WTC11 (cell line): ENCODE measurements at regions not wholly inside any gene's neighbourhood (a gene's known extent, or its start where the extent isn't known, plus 50 kb on each side); places are given as distances from the start of the nearest gene placed in this dataset.
A peak's percentile ranks its signal among the peaks of the same experiment; 100 is the strongest.
"Not testable (repeated sequence)": the region's sequence is repeated elsewhere in the genome, so short reads cannot be mapped to it uniquely, and the experiment has no call there.

Source experiments
- ATAC-seq: fragments of 200-7000 bp; cut with Tn5 transposase; 2 replicates; pipeline ENCODE4 v1.10.0; 2021; ENCODE audit warnings: mild to moderate bottlenecking, moderate library complexity
- CTCF ChIA-PET: fragments of 300-600 bp; sonication (Branson Sonifier 250); formaldehyde crosslinking; loops from one replicate; lab custom pipeline; 2021; ENCODE audit warnings: antibody characterized with exemption; lab: Charles Lee
- POLR2A ChIA-PET: fragments of 350-600 bp; sonication (Branson Sonifier 250); formaldehyde crosslinking; loops from one replicate; lab custom pipeline; 2021; ENCODE audit warnings: antibody characterized with exemption; lab: Charles Lee
- DNase-seq: peaks from one replicate; pipeline ENCODE4 v3.0.0; 2021; ENCODE audit warnings: low spot score
- H3K27ac Mint-ChIP-seq: 2 replicates; pipeline ENCODE4 v1.8.0; 2021; ENCODE audit warnings: mixed read lengths
- H3K27me3 Mint-ChIP-seq: 2 replicates; pipeline ENCODE4 v1.8.0; 2021; ENCODE audit warnings: low read depth, mild to moderate bottlenecking, moderate library complexity, mixed read lengths
- H3K36me3 Mint-ChIP-seq: 2 replicates; pipeline ENCODE4 v1.8.0; 2021; ENCODE audit warnings: mixed read lengths
- H3K4me1 Mint-ChIP-seq: 2 replicates; pipeline ENCODE4 v1.8.0; 2022; ENCODE audit warnings: mixed read lengths
- H3K4me3 Mint-ChIP-seq: 2 replicates; pipeline ENCODE4 v1.8.0; 2021; ENCODE audit warnings: mild to moderate bottlenecking, moderate library complexity, mixed read lengths
- H3K9me3 Mint-ChIP-seq: 2 replicates; pipeline ENCODE4 v1.8.0; 2021; ENCODE audit warnings: mixed read lengths
- CREM ChIP-seq: sonication (generic); formaldehyde crosslinking; IDR thresholded peaks from 2 replicates; pipeline ENCODE4 v1.8.1; 2022; ENCODE audit warnings: mild to moderate bottlenecking, missing genetic modification reagents, moderate library complexity
- E2F5 ChIP-seq: sonication (generic); formaldehyde crosslinking; IDR thresholded peaks from 2 replicates; pipeline ENCODE4 v1.8.1; 2022; ENCODE audit warnings: mild to moderate bottlenecking, moderate library complexity, missing genetic modification reagents
- EMX1 ChIP-seq: fragments of 250-450 bp; sonication (Bioruptor Pico); IDR thresholded peaks from 2 replicates; pipeline ENCODE4 v1.8.0; 2021; ENCODE audit warnings: mild to moderate bottlenecking
- MYBL2 ChIP-seq: sonication (generic); formaldehyde crosslinking; IDR thresholded peaks from 2 replicates; pipeline ENCODE4 v1.8.1; 2023; ENCODE audit warnings: mild to moderate bottlenecking, moderate library complexity, missing genetic modification reagents
- NFATC4 ChIP-seq: fragments of 250-450 bp; sonication (Bioruptor Pico); IDR thresholded peaks from 2 replicates; pipeline ENCODE4 v1.9.0; 2021; ENCODE audit warnings: mild to moderate bottlenecking
- NFE2L1 ChIP-seq: sonication (generic); formaldehyde crosslinking; IDR thresholded peaks from 2 replicates; pipeline ENCODE4 v1.8.1; 2023; ENCODE audit warnings: missing genetic modification reagents
- NFYB ChIP-seq: sonication (generic); formaldehyde crosslinking; conservative IDR thresholded peaks from 2 replicates; pipeline ENCODE4 v1.8.0; 2022; ENCODE audit warnings: low read depth, missing genetic modification reagents
- PRRX2 ChIP-seq: fragments of 250-450 bp; sonication (Bioruptor Pico); IDR thresholded peaks from 2 replicates; pipeline ENCODE4 v1.8.0; 2021; ENCODE audit warnings: mild to moderate bottlenecking
- RELA ChIP-seq: sonication (generic); formaldehyde crosslinking; IDR thresholded peaks from 2 replicates; pipeline ENCODE4 v1.8.1; 2022; ENCODE audit warnings: missing genetic modification reagents, mild to moderate bottlenecking, borderline replicate concordance
- SP1 ChIP-seq: sonication (generic); formaldehyde crosslinking; conservative IDR thresholded peaks from 2 replicates; pipeline ENCODE4 v1.8.1; 2022; ENCODE audit warnings: missing genetic modification reagents
- USF1 ChIP-seq: sonication (generic); formaldehyde crosslinking; IDR thresholded peaks from 2 replicates; pipeline ENCODE4 v1.8.0; 2022; ENCODE audit warnings: mild to moderate bottlenecking, missing genetic modification reagents
- USF2 ChIP-seq: sonication (generic); formaldehyde crosslinking; IDR thresholded peaks from 2 replicates; pipeline ENCODE4 v1.8.1; 2023; ENCODE audit warnings: mild to moderate bottlenecking, missing genetic modification reagents, moderate library complexity
- ZBTB43 ChIP-seq: sonication (generic); formaldehyde crosslinking; IDR thresholded peaks from 2 replicates; pipeline ENCODE4 v1.8.1; 2023; ENCODE audit warnings: mild to moderate bottlenecking, missing genetic modification reagents
- ZMAT4 ChIP-seq: fragments of 250-450 bp; sonication (Bioruptor Pico); IDR thresholded peaks from 2 replicates; pipeline ENCODE4 v1.9.0; 2021; ENCODE audit warnings: mild to moderate bottlenecking
- ZNF121 ChIP-seq: sonication (generic); formaldehyde crosslinking; IDR thresholded peaks from 2 replicates; pipeline ENCODE4 v1.8.0; 2023; ENCODE audit warnings: missing genetic modification reagents
- ZNF263 ChIP-seq: sonication (generic); formaldehyde crosslinking; IDR thresholded peaks from 2 replicates; pipeline ENCODE4 v1.8.1; 2022; ENCODE audit warnings: low read depth, mild to moderate bottlenecking, moderate library complexity, missing genetic modification reagents
- ZNF396 ChIP-seq: fragments of 250-450 bp; sonication (Bioruptor Pico); IDR thresholded peaks from 2 replicates; pipeline ENCODE4 v1.8.0; 2021; ENCODE audit warnings: mild to moderate bottlenecking, moderate library complexity, borderline replicate concordance
- ZNF512 ChIP-seq: sonication (generic); formaldehyde crosslinking; IDR thresholded peaks from 2 replicates; pipeline ENCODE4 v1.8.1; 2022; ENCODE audit warnings: missing genetic modification reagents, borderline replicate concordance
- ZSCAN18 ChIP-seq: fragments of 250-450 bp; sonication (Bioruptor Pico); IDR thresholded peaks from 2 replicates; pipeline ENCODE4 v2.1.2; 2022; ENCODE audit warnings: mild to moderate bottlenecking, moderate library complexity

GRCh38 chr1:119254067-119254720 lies 113.7 kb upstream of the WARS2 start (continued):
- TF ChIP-seq USF1 (no peak), RELA (CRISPR knock-in tag) (no peak), ZNF396 (no peak), SP1 (no peak), MYBL2 (CRISPR knock-in tag) (no peak), NFATC4 (CRISPR knock-in tag) (no peak)
- TF ChIP-seq, all 79 proteins: peak for 0

GRCh38 chr1:119256089-119256488 lies 112.5 kb upstream of the HAO2 start:
- TF ChIP-seq ZNF512 (CRISPR knock-in tag) = 0 out of 2 replicates have a peak, but pooled peaks have one; percentile 54
- H3K4me3 Mint-ChIP-seq, DNase-seq, H3K4me1 Mint-ChIP-seq, POLR2A ChIA-PET, CTCF ChIA-PET, H3K27ac Mint-ChIP-seq, H3K36me3 Mint-ChIP-seq, H3K27me3 Mint-ChIP-seq, ATAC-seq, H3K9me3 Mint-ChIP-seq: not testable (repeated sequence)

- CTCF ChIA-PET = interaction anchor here (1.1 to 3.0 kb wide), 2 partner anchors 15 to 34 kb away, joined by 4 to 27 read pairs; no protein-coding TSS in a partner anchor
Observed at GRCh38 chr1:119260506-119260905, 108.1 kb upstream of the HAO2 start.

GRCh38 chr1:119266386-119266785 lies 102.2 kb upstream of the HAO2 start:
- no peaks in the 10 kb centered on the region; the same call in 1 of the 2 replicates for H3K27me3 Mint-ChIP-seq
- peaks cover 7% of the 10 kb centered on the region; the same call in 1 of the 2 replicates for H3K36me3 Mint-ChIP-seq
- CTCF ChIA-PET = interaction anchor here (2.6 kb wide), 1 partner anchor 9 kb away, joined by 35 read pairs; no protein-coding TSS in a partner anchor
- no peaks in the 10 kb centered on the region for H3K4me1 Mint-ChIP-seq
- H3K27ac Mint-ChIP-seq = no peak overlapping the region
- TF ChIP-seq ZBTB43 (no peak), NFATC4 (CRISPR knock-in tag) (no peak), USF2 (CRISPR knock-in tag) (no peak), NFYB (no peak), ZMAT4 (CRISPR knock-in tag) (no peak), ZNF263 (CRISPR knock-in tag) (no peak), NFE2L1 (no peak), PRRX2 (CRISPR knock-in tag) (no peak), E2F5 (CRISPR knock-in tag) (no peak), ZNF121 (CRISPR knock-in tag) (no peak), RELA (CRISPR knock-in tag) (no peak), ZSCAN18 (CRISPR knock-in tag) (no peak)
- POLR2A ChIA-PET = no interaction called here
- DNase-seq (no peak), ATAC-seq (no peak)
- peaks cover 8% of the 10 kb centered on the region for H3K9me3 Mint-ChIP-seq
- no peak overlapping the region for H3K4me3 Mint-ChIP-seq

More at GRCh38 chr1:119260506-119260905, 108.1 kb upstream of the HAO2 start:
- H3K36me3 Mint-ChIP-seq = peaks cover 4% of the 10 kb centered on the region
- no peak overlapping the region for H3K4me3 Mint-ChIP-seq
- TF ChIP-seq SP1 (no peak), RELA (CRISPR knock-in tag) (no peak), ZNF396 (no peak), EMX1 (CRISPR knock-in tag) (no peak), NFATC4 (CRISPR knock-in tag) (no peak), CREM (CRISPR knock-in tag) (no peak)
- POLR2A ChIA-PET = no interaction called here
- H3K9me3 Mint-ChIP-seq = peaks cover 5% of the 10 kb centered on the region
- DNase-seq (no peak), ATAC-seq (no peak)
- no peak overlapping the region for H3K27ac Mint-ChIP-seq
- no peaks in the 10 kb centered on the region for H3K4me1 Mint-ChIP-seq
- H3K27me3 Mint-ChIP-seq = no peaks in the 10 kb centered on the region; the same call in 1 of the 2 replicates
